ENCODE measurements at regions not wholly inside any gene's neighbourhood (a gene's known extent, or its start where the extent isn't known, plus 50 kb on each side); places are given as distances from the start of the nearest gene placed in this dataset.

DNA sequence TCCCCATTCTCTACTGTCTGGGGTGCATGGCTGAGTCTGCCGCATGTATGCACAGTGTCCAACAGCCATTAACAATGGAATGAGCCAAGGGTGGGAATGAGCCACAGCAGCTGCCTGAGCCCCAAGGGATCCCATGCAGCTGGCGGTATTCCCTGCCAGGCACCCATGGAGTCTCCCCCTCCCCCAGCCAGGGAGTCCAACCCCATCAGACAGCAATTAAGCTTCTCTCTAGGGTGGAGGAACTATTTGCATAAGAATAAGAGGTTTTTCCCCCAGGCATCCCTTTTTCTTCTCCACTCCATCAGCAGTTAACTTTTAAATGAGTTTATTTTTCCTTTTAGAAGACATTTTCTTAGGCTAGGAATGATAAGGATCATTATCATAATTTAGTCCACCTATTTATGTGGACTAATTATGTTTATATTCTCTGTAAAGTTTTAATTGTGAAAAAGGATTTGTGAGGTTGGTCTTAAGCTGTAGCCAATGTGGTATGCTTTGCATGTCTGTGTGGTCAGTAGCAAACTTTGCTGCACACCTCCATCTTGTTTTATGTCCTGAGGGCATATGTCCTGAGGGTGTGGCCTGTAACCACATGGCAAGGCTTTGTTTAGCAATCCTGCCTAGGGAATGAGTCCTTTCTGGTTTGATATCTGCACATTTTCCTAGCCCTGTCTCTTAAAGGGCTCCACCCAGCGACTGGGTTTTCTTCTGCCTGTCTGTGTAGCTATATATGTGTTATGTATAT lies 158.9 kb upstream of the OLIG3 start:
- no peak overlapping the region for H3K4me3 ChIP-seq (ENCODE audit: low read length)
- peaks cover 2% of the 10 kb centered on the region for H3K4me1 ChIP-seq (ENCODE audit: low read length)

DNA sequence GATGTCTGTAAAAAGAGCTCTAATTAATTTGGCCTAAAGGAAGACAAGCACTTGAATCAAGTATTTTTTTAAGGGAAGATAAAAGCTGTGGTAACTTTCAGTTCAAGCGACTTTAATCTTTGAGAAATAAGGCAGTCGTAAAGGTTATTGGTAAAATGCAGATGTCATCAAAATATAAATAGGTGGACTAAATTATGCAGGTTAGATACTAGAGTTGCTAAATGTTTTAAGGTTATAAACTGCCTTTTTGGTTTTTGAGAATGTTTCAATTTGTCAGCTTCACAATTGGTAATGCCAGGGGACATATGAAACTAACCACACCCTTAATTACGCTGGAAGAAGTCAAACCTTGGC lies 159.5 kb upstream of the OLIG3 start:
- H3K9me3 ChIP-seq (ENCODE audit: low read length): peaks cover 16% of the 10 kb centered on the region
- DNase-seq: no peak
- H3K36me3 ChIP-seq (ENCODE audit: insufficient read depth, low read length): no peaks in the 10 kb centered on the region
- no peaks in the 10 kb centered on the region for H3K79me2 ChIP-seq (ENCODE audit: low read length)
- H3K9me2 ChIP-seq (replicated peaks; ENCODE audit: insufficient read depth, low read length): no peaks in the 10 kb centered on the region
- no peaks in the 10 kb centered on the region for H3K4me1 ChIP-seq (ENCODE audit: low read length)
- H4K20me1 ChIP-seq (ENCODE audit: insufficient read depth, low read depth, low read length): no peaks in the 10 kb centered on the region
- no peak overlapping the region for H2AFZ ChIP-seq (ENCODE audit: low read length)
- H3K9ac ChIP-seq (ENCODE audit: low read length): no peak overlapping the region
- no peak overlapping the region for H3K4me3 ChIP-seq (ENCODE audit: low read length)
- H3K4me2 ChIP-seq (ENCODE audit: low read depth, low read length, poor library complexity, severe bottlenecking): no peak overlapping the region
- H3K27ac ChIP-seq (ENCODE audit: low read length): no peak overlapping the region
- H3K27me3 ChIP-seq (ENCODE audit: low read length): no peaks in the 10 kb centered on the region

More for the DNA sequence above, 158.9 kb upstream of the OLIG3 start:
- H3K9me2 ChIP-seq (replicated peaks; ENCODE audit: insufficient read depth, low read length): no peaks in the 10 kb centered on the region
- no peaks in the 10 kb centered on the region for H3K36me3 ChIP-seq (ENCODE audit: insufficient read depth, low read length)
- no peaks in the 10 kb centered on the region for H4K20me1 ChIP-seq (ENCODE audit: insufficient read depth, low read depth, low read length)
- no peak overlapping the region for H2AFZ ChIP-seq (ENCODE audit: low read length)
- H3K27me3 ChIP-seq (ENCODE audit: low read length): no peaks in the 10 kb centered on the region
- no peak overlapping the region for H3K9ac ChIP-seq (ENCODE audit: low read length)
- no peak for DNase-seq
- H3K79me2 ChIP-seq (ENCODE audit: low read length): no peaks in the 10 kb centered on the region
- peaks cover 16% of the 10 kb centered on the region for H3K9me3 ChIP-seq (ENCODE audit: low read length)
- no peak overlapping the region for H3K4me2 ChIP-seq (ENCODE audit: low read depth, low read length, poor library complexity, severe bottlenecking)
- H3K27ac ChIP-seq (ENCODE audit: low read length): no peak overlapping the region

DNA sequence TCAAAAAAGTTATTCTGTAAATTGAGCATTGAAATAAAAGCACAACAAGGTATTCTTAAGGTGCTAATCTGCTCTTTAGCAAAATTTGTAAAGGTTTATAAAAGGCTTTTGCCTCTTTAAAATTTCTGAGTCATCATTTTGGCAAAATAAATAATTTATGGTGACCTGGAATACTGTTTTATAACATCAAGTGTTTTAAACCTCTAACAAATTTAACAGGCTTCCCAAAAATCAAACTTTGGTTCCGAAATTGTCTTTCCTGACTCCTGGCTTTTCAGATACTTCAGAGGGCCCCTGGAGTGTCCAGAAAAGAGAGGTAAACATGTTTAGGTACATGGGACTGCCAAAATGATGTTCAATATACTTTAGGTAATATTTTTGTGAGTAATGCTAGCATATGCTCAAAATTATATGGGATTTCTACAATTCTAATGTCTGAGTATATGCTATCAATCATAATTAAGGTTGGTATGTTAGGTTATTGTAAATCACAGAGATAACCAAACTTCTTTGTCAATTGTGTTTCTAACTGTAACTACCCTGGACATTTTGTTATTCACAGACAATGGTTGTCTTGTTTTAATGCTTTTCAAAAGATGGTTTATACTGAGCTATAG lies 160.3 kb upstream of the OLIG3 start:
- H3K9ac ChIP-seq (ENCODE audit: low read length): no peak overlapping the region
- no peak for DNase-seq
- H3K4me3 ChIP-seq (ENCODE audit: low read length): no peak overlapping the region
- no peaks in the 10 kb centered on the region for H4K20me1 ChIP-seq (ENCODE audit: insufficient read depth, low read depth, low read length)
- H3K79me2 ChIP-seq (ENCODE audit: low read length): no peaks in the 10 kb centered on the region
- H3K9me2 ChIP-seq (replicated peaks; ENCODE audit: insufficient read depth, low read length): no peaks in the 10 kb centered on the region
- H3K27ac ChIP-seq (ENCODE audit: low read length): no peak overlapping the region
- H3K27me3 ChIP-seq (ENCODE audit: low read length): no peaks in the 10 kb centered on the region
- no peaks in the 10 kb centered on the region for H3K4me1 ChIP-seq (ENCODE audit: low read length)
- H2AFZ ChIP-seq (ENCODE audit: low read length): no peak overlapping the region
- H3K36me3 ChIP-seq (ENCODE audit: insufficient read depth, low read length): no peaks in the 10 kb centered on the region
- H3K4me2 ChIP-seq (ENCODE audit: low read depth, low read length, poor library complexity, severe bottlenecking): no peak overlapping the region
- peaks cover 16% of the 10 kb centered on the region for H3K9me3 ChIP-seq (ENCODE audit: low read length)

DNA sequence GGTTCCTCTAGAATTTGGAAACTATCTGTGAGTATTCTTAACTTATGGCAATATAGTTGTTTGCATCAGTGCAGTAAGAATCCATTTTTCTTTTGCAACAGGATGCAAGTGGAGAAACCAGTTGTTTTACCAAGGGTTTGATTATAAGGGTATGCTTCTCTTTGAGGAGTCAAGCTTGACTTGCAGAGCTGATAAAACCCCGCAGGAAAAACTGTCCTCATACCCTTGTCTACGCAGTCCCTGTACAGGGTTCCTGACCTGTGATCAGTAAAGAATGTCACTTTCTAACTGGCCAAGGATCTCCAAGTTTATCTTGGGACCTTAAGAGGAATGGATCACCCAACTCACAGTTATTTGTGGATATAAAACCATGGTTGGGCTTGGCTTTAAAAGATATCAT lies 161.1 kb upstream of the OLIG3 start:
- no peaks in the 10 kb centered on the region for H3K9me2 ChIP-seq (replicated peaks; ENCODE audit: insufficient read depth, low read length)
- no peak overlapping the region for H2AFZ ChIP-seq (ENCODE audit: low read length)
- no peaks in the 10 kb centered on the region for H3K79me2 ChIP-seq (ENCODE audit: low read length)
- H3K27ac ChIP-seq (ENCODE audit: low read length): no peak overlapping the region
- H3K4me3 ChIP-seq (ENCODE audit: low read length): no peak overlapping the region
- no peaks in the 10 kb centered on the region for H3K4me1 ChIP-seq (ENCODE audit: low read length)
- H4K20me1 ChIP-seq (ENCODE audit: insufficient read depth, low read depth, low read length): no peaks in the 10 kb centered on the region
- no peaks in the 10 kb centered on the region for H3K27me3 ChIP-seq (ENCODE audit: low read length)
- no peaks in the 10 kb centered on the region for H3K36me3 ChIP-seq (ENCODE audit: insufficient read depth, low read length)
- no peak for DNase-seq
- H3K9me3 ChIP-seq (ENCODE audit: low read length): peaks cover 16% of the 10 kb centered on the region
- H3K9ac ChIP-seq (ENCODE audit: low read length): no peak overlapping the region
- no peak overlapping the region for H3K4me2 ChIP-seq (ENCODE audit: low read depth, low read length, poor library complexity, severe bottlenecking)

DNA sequence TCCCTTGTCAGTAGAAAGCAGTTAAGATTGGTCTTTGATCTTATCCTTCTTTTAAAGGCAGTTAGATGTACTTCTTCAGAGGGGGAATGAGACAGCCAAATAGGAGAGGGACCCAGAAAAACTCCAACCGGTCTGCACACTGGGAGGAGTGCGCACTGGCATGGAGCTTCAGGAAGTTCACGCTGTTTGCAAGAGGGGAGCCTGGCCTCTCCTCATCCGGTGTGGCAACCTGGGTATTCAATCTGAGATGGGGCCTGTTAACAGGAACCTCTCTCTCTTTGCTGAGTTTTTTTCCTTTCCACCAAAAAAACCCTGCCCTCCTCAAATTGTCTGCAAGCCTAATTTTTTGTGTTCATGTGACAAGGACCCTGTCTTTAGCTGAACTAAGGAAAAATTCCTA lies 162.5 kb upstream of the OLIG3 start:
- Histone ChIP-seq H3K9me2 (replicated peaks; ENCODE audit: insufficient read depth, low read length) (no peaks in the 10 kb centered on the region), H3K27me3 (ENCODE audit: low read length) (no peaks in the 10 kb centered on the region), H3K4me1 (ENCODE audit: low read length) (no peaks in the 10 kb centered on the region), H2AFZ (ENCODE audit: low read length) (no peak overlapping the region), H3K9ac (ENCODE audit: low read length) (no peak overlapping the region), H3K36me3 (ENCODE audit: insufficient read depth, low read length) (no peaks in the 10 kb centered on the region), H3K27ac (ENCODE audit: low read length) (no peak overlapping the region), H3K79me2 (ENCODE audit: low read length) (no peaks in the 10 kb centered on the region), H3K4me3 (ENCODE audit: low read length) (no peak overlapping the region), H3K4me2 (ENCODE audit: low read depth, low read length, poor library complexity, severe bottlenecking) (no peak overlapping the region), H3K9me3 (ENCODE audit: low read length) (peaks cover 16% of the 10 kb centered on the region), H4K20me1 (ENCODE audit: insufficient read depth, low read depth, low read length) (no peaks in the 10 kb centered on the region)
- no peak for DNase-seq

DNA sequence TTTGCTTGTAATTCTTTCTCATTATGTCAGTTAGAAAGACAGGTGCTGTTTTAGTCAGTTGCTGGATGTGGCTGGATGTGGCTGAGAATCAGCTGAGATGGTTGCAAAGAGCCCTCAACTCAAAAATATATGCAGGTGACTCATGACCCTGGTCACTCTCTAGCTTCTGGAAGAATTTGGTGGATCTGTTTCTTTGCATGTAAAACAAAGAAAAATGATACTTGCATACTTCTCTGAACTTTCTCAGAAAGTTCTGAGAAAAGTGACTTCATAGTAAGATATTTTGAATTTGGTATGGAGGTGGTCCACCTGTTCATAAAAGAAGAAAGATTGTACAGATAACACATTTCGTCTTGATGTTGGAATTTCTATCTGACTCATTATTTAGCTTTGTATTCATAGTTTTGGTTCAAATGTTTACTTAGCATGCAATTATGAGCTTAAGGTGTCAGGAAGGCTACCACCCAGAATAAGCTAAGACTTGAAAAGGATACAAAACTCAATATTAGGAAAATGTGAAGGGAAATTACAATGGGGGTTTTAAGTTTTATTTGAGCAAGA lies 163.2 kb upstream of the OLIG3 start:
- no peak overlapping the region for H3K4me3 ChIP-seq (ENCODE audit: low read length)
- H3K27ac ChIP-seq (ENCODE audit: low read length): no peak overlapping the region
- H3K4me2 ChIP-seq (ENCODE audit: low read depth, low read length, poor library complexity, severe bottlenecking): no peak overlapping the region
- no peak overlapping the region for H3K9ac ChIP-seq (ENCODE audit: low read length)
- H3K27me3 ChIP-seq (ENCODE audit: low read length): no peaks in the 10 kb centered on the region
- no peaks in the 10 kb centered on the region for H3K9me2 ChIP-seq (replicated peaks; ENCODE audit: insufficient read depth, low read length)
- no peaks in the 10 kb centered on the region for H3K4me1 ChIP-seq (ENCODE audit: low read length)
- H3K9me3 ChIP-seq (ENCODE audit: low read length): peaks cover 16% of the 10 kb centered on the region
- no peak overlapping the region for H2AFZ ChIP-seq (ENCODE audit: low read length)
- H3K36me3 ChIP-seq (ENCODE audit: insufficient read depth, low read length): no peaks in the 10 kb centered on the region
- no peak for DNase-seq
- no peaks in the 10 kb centered on the region for H3K79me2 ChIP-seq (ENCODE audit: low read length)
- no peaks in the 10 kb centered on the region for H4K20me1 ChIP-seq (ENCODE audit: insufficient read depth, low read depth, low read length)

DNA sequence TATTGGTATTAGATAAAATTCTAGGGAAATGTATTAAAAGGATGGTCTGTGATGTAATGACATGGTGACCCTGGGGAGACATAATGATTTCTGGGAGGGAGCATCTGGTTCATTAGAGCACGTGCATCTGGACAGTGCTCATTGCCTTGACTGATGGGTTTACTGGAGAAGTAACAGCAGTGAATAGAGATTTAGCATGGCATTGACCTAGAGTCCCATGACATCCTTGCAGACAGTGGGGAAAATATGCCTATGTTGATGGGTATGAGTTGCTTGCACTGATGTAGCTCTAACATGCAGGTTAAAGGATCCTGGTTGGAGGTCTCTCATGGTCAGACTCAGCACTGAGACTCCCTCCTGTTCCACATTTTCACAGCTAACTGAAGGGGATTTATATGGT lies 164.1 kb upstream of the OLIG3 start:
- H3K79me2 ChIP-seq (ENCODE audit: low read length): no peaks in the 10 kb centered on the region
- H3K9ac ChIP-seq (ENCODE audit: low read length): no peak overlapping the region
- H3K4me2 ChIP-seq (ENCODE audit: low read depth, low read length, poor library complexity, severe bottlenecking): no peak overlapping the region

DNA sequence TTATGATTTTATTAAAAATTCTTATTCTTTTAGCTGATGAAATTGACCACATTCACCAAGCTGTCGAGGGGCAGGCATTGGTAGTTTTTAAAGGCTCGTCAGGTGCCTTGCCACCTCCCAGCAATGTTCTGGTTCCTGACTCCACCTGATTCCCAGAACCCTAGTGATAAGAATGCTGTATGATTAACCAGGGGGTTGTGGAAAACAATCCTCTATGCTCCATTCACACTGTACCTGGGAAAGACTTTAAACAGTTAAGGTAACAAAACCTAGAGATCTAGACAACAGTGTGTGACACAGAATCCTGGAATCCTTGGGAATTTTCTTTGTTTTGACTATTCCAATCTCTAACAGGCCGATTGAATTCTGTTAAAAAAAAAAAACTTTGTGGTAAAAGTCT lies 165.7 kb upstream of the OLIG3 start:
- H3K9me3 ChIP-seq (ENCODE audit: low read length): peaks cover 1% of the 10 kb centered on the region
- H3K4me3 ChIP-seq (ENCODE audit: low read length): no peak overlapping the region
- DNase-seq: no peak
- no peak overlapping the region for H3K9ac ChIP-seq (ENCODE audit: low read length)
- H4K20me1 ChIP-seq (ENCODE audit: insufficient read depth, low read depth, low read length): no peaks in the 10 kb centered on the region
- no peak overlapping the region for H3K4me2 ChIP-seq (ENCODE audit: low read depth, low read length, poor library complexity, severe bottlenecking)
- H3K79me2 ChIP-seq (ENCODE audit: low read length): no peaks in the 10 kb centered on the region
- no peak overlapping the region for H2AFZ ChIP-seq (ENCODE audit: low read length)
- no peaks in the 10 kb centered on the region for H3K27me3 ChIP-seq (ENCODE audit: low read length)
- no peaks in the 10 kb centered on the region for H3K4me1 ChIP-seq (ENCODE audit: low read length)
- no peak overlapping the region for H3K27ac ChIP-seq (ENCODE audit: low read length)
- H3K9me2 ChIP-seq (replicated peaks; ENCODE audit: insufficient read depth, low read length): no peaks in the 10 kb centered on the region
- H3K36me3 ChIP-seq (ENCODE audit: insufficient read depth, low read length): no peaks in the 10 kb centered on the region

More for the DNA sequence above, 164.1 kb upstream of the OLIG3 start:
- peaks cover 14% of the 10 kb centered on the region for H3K9me3 ChIP-seq (ENCODE audit: low read length)
- no peak overlapping the region for H3K27ac ChIP-seq (ENCODE audit: low read length)
- no peak overlapping the region for H3K4me3 ChIP-seq (ENCODE audit: low read length)
- H3K4me1 ChIP-seq (ENCODE audit: low read length): no peaks in the 10 kb centered on the region
- no peaks in the 10 kb centered on the region for H3K27me3 ChIP-seq (ENCODE audit: low read length)
- H4K20me1 ChIP-seq (ENCODE audit: insufficient read depth, low read depth, low read length): no peaks in the 10 kb centered on the region
- no peak overlapping the region for H2AFZ ChIP-seq (ENCODE audit: low read length)
- H3K9me2 ChIP-seq (replicated peaks; ENCODE audit: insufficient read depth, low read length): no peaks in the 10 kb centered on the region
- no peak for DNase-seq
- no peaks in the 10 kb centered on the region for H3K36me3 ChIP-seq (ENCODE audit: insufficient read depth, low read length)
